ENCODE measurements at regions not wholly inside any gene's neighbourhood (a gene's known extent, or its start where the extent isn't known, plus 50 kb on each side); places are given as distances from the start of the nearest gene placed in this dataset.

GRCh38 chr5:137563646-137564397 lies 64.7 kb upstream of the SPOCK1 start:
- TF ChIP-seq CTCF (IDR thresholded peaks at IDR 0.05) (no peak), CREB1 (CRISPR knock-in tag; IDR thresholded peaks at IDR 0.05) (no peak), JUN (CRISPR knock-in tag; IDR thresholded peaks at IDR 0.05) (no peak), ATF2 (CRISPR knock-in tag; IDR thresholded peaks at IDR 0.05; ENCODE audit: borderline replicate concordance, low read depth) (no peak), AFF4 (CRISPR knock-in tag; IDR thresholded peaks at IDR 0.05; ENCODE audit: borderline replicate concordance) (no peak)

Measured in WTC11 (cell line).